ENCODE measurements at regions not wholly inside any gene's neighbourhood (a gene's known extent, or its start where the extent isn't known, plus 50 kb on each side); places are given as distances from the start of the nearest gene placed in this dataset.

- no peak overlapping the region for H3K4me3 ChIP-seq
- peaks cover 0 to 83% (median 0%) of the 10 kb centered on the region in 11 experiments; a peak in 7 of 22 replicates for H3K27me3 ChIP-seq
- H4K20me1 ChIP-seq, result no peaks in the 10 kb centered on the region
- H3K9me3 ChIP-seq (replicated peaks in 1 of 11), result peaks cover 0 to 26% (median 0%) of the 10 kb centered on the region in 11 experiments; a peak in 6 of 22 replicates
- H3K4me2 ChIP-seq, result no peak overlapping the region
- H3K4me1 ChIP-seq, result peaks cover 0 to 23% (median 0%) of the 10 kb centered on the region in 10 experiments; a peak in 6 of 20 replicates
- H3K27ac ChIP-seq, result no peak overlapping the region
- no peaks in the 10 kb centered on the region for H3K36me3 ChIP-seq
- no peak overlapping the region for H3K9ac ChIP-seq
- no peak for TF ChIP-seq Cebpa-rat (IDR thresholded peaks at IDR 0.05)
Measured at GRCh38 chr17:13743906-13744305, 142.2 kb upstream of the HS3ST3A1 start.

DNA sequence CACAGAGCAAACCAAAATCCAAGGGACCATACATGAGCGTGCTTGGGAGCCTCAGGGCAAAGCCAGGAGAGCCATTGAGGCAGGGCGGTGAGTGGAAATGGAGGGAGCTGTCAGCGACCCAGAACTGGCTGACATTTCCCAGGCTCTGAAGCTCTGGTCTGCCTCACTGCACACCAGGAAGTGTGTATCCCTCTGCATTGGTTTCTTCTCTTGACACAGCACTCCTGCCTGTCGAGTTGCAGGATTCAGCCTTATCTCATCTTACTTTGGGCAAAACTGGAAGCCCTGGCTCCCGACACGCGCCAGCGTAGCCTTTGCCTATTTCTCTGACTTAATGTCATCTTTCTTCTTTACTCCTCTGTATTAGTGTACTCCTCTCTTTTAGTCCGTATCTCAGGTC, 144.7 kb upstream of the HS3ST3A1 start:
- Histone ChIP-seq H3K4me2 (no peak overlapping the region), H3K4me1 (peaks cover 0 to 7% (median 0%) of the 10 kb centered on the region in 10 experiments; a peak in 5 of 20 replicates), H3K27me3 (peaks cover 0 to 89% (median 0%) of the 10 kb centered on the region in 11 experiments; a peak in 6 of 22 replicates), H3K9ac (no peak overlapping the region), H3K4me3 (no peak overlapping the region), H3K27ac (no peak overlapping the region), H4K20me1 (no peaks in the 10 kb centered on the region), H3K36me3 (no peaks in the 10 kb centered on the region), H3K9me3 (replicated peaks in 1 of 11) (peaks cover 0 to 26% (median 0%) of the 10 kb centered on the region in 11 experiments; a peak in 6 of 22 replicates)
- TF ChIP-seq Cebpa-rat (IDR thresholded peaks at IDR 0.05), result no peak

DNA sequence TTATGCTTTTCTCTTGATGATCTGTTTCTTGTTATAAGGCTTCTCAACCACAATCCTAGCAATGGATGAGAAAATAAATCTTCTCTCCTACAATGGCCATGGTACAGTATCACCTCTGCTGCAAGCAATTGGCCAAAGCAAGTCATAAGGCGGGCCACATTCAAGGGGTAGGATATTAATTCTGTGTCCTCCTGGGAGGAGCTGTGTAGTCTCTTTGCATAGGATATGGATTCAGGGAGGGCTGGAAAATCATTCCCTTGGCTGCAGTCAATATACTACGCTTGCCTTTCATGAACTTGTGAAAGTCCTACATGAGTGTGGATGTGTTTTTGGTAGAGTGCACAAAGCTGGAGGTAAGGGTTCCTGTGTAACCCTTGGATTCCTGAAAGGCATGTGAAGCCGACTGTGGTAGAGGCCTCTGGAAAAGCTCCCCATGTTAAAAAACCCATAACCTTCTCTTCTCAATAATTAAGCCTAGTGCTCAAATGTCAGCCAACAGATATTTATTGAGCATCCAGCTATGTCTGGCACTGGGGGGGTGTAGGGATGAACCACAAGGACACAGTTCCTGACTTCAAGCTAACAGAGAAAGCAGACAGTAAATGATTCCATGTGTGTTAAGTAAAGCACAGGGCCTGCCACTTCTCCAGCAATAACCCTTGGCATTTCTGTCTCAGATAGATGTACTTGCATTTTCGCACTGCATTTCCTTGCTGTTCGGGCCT, 147.6 kb upstream of the HS3ST3A1 start:
- Histone ChIP-seq H4K20me1 (no peaks in the 10 kb centered on the region), H3K4me3 (no peak overlapping the region), H3K36me3 (no peaks in the 10 kb centered on the region), H3K9me3 (replicated peaks in 1 of 11) (peaks cover 0 to 26% (median 0%) of the 10 kb centered on the region in 11 experiments; a peak in 6 of 22 replicates), H3K27me3 (peaks cover 0 to 61% (median 0%) of the 10 kb centered on the region in 11 experiments; a peak in 6 of 22 replicates), H3K4me2 (no peak overlapping the region), H3K9ac (no peak overlapping the region), H3K27ac (no peak overlapping the region), H3K4me1 (0 out of 20 replicates have a peak, but pooled peaks cover 0 to 3% (median 0%) of the 10 kb centered on the region in 10 experiments)
- TF ChIP-seq Cebpa-rat (IDR thresholded peaks at IDR 0.05), result no peak

DNA sequence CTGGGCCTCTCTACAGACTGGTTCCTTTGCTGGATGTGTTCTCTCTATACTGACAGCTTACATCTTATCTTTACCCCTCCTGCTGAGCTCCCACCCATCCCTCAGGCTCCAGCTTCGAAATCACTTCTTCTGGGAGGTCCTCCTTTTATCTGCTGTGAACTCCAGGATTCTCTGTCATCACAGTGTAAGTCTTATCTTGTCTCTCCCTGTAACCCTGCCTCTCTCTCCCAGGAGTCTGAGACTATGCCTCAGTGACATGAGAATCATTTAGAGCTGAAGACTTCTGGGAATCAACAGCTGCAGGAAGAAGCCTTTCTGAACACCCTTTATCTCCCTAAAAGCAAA, 148.1 kb upstream of the HS3ST3A1 start:
- H3K36me3 ChIP-seq, result no peaks in the 10 kb centered on the region
- peaks cover 0 to 56% (median 0%) of the 10 kb centered on the region in 11 experiments; a peak in 6 of 22 replicates for H3K27me3 ChIP-seq
- H3K27ac ChIP-seq, result no peak overlapping the region
- H3K9ac ChIP-seq, result no peak overlapping the region
- H4K20me1 ChIP-seq, result no peaks in the 10 kb centered on the region
- no peak overlapping the region for H3K4me2 ChIP-seq
- 0 out of 20 replicates have a peak, but pooled peaks cover 0 to 3% (median 0%) of the 10 kb centered on the region in 10 experiments for H3K4me1 ChIP-seq
- no peak overlapping the region for H3K4me3 ChIP-seq
- TF ChIP-seq Cebpa-rat (IDR thresholded peaks at IDR 0.05), result no peak
- H3K9me3 ChIP-seq (replicated peaks in 1 of 11), result peaks cover 0 to 21% (median 0%) of the 10 kb centered on the region in 11 experiments; a peak in 6 of 22 replicates

GRCh38 chr17:13750816-13751793, 149.4 kb upstream of the HS3ST3A1 start:
- Histone ChIP-seq H3K27ac (no peak overlapping the region), H3K9ac (no peak overlapping the region), H3K36me3 (no peaks in the 10 kb centered on the region), H4K20me1 (no peaks in the 10 kb centered on the region), H3K4me2 (no peak overlapping the region; a peak in 1 of 22 replicates), H3K4me3 (no peak overlapping the region), H3K9me3 (replicated peaks in 1 of 11) (peaks cover 0 to 12% (median 0%) of the 10 kb centered on the region in 11 experiments; a peak in 5 of 22 replicates), H3K4me1 (0 out of 20 replicates have a peak, but pooled peaks cover 0 to 3% (median 0%) of the 10 kb centered on the region in 10 experiments), H3K27me3 (peaks cover 0 to 43% (median 0%) of the 10 kb centered on the region in 11 experiments; a peak in 6 of 22 replicates)
- TF ChIP-seq Cebpa-rat (IDR thresholded peaks at IDR 0.05), result no peak

- H3K27me3 ChIP-seq, result peaks cover 0 to 27% (median 0%) of the 10 kb centered on the region in 11 experiments; a peak in 6 of 22 replicates
- no peaks in the 10 kb centered on the region for H3K4me1 ChIP-seq
- H3K9ac ChIP-seq, result no peak overlapping the region
- no peak for TF ChIP-seq Cebpa-rat (IDR thresholded peaks at IDR 0.05)
- H3K4me3 ChIP-seq, result no peak overlapping the region
- H3K27ac ChIP-seq, result no peak overlapping the region
- no peak overlapping the region for H3K4me2 ChIP-seq
- H3K9me3 ChIP-seq (replicated peaks in 1 of 11), result peaks cover 0 to 7% (median 0%) of the 10 kb centered on the region in 11 experiments; a peak in 5 of 22 replicates
- H4K20me1 ChIP-seq, result no peaks in the 10 kb centered on the region
- no peaks in the 10 kb centered on the region for H3K36me3 ChIP-seq
Measured at GRCh38 chr17:13753154-13753553, 151.4 kb upstream of the HS3ST3A1 start.

- Histone ChIP-seq H3K4me1 (no peaks in the 10 kb centered on the region), H3K27ac (no peak overlapping the region), H3K27me3 (peaks cover 0 to 21% (median 0%) of the 10 kb centered on the region in 11 experiments; a peak in 6 of 22 replicates), H3K4me3 (no peak overlapping the region), H3K36me3 (no peaks in the 10 kb centered on the region), H4K20me1 (no peaks in the 10 kb centered on the region), H3K9me3 (replicated peaks in 1 of 11) (peaks cover 0 to 1% (median 0%) of the 10 kb centered on the region in 11 experiments; a peak in 3 of 22 replicates), H3K4me2 (no peak overlapping the region), H3K9ac (no peak overlapping the region)
- no peak for TF ChIP-seq Cebpa-rat (IDR thresholded peaks at IDR 0.05)
Measured at GRCh38 chr17:13753771-13754170, 152.0 kb upstream of the HS3ST3A1 start.

DNA sequence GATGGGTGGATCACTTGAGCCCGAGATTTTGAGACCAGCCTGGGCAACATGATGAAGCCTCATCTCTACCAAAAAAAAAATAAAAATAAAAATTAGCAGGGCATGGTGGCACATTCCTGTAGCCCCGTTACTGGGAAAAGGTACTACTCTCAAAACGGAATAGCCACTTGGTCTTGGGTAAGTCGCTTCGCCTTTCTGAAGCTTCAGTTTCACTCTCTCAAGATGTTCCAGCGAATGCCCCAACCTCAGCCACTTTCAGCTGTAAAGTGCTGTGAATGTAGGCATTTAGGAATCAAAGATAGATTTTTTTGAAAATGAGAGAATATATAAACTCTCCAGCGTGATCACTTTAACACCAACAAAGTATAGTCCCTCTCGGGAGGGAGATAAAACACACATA, 154.1 kb upstream of the HS3ST3A1 start:
- Histone ChIP-seq H4K20me1 (no peaks in the 10 kb centered on the region), H3K9ac (no peak overlapping the region), H3K4me2 (no peak overlapping the region), H3K27me3 (peaks cover 0 to 1% (median 0%) of the 10 kb centered on the region in 11 experiments; a peak in 1 of 22 replicates), H3K27ac (no peak overlapping the region), H3K9me3 (replicated peaks in 1 of 11) (no peaks in the 10 kb centered on the region), H3K36me3 (no peaks in the 10 kb centered on the region), H3K4me1 (no peaks in the 10 kb centered on the region), H3K4me3 (no peak overlapping the region)
- TF ChIP-seq Cebpa-rat (IDR thresholded peaks at IDR 0.05), result no peak

- Histone ChIP-seq H3K4me1 (no peaks in the 10 kb centered on the region), H4K20me1 (no peaks in the 10 kb centered on the region), H3K36me3 (no peaks in the 10 kb centered on the region), H3K4me3 (no peak overlapping the region), H3K27ac (no peak overlapping the region), H3K4me2 (no peak overlapping the region), H3K9me3 (replicated peaks in 1 of 11) (no peaks in the 10 kb centered on the region), H3K27me3 (no peaks in the 10 kb centered on the region), H3K9ac (no peak overlapping the region)
- TF ChIP-seq Cebpa-rat (IDR thresholded peaks at IDR 0.05), result no peak
Measured at GRCh38 chr17:13756763-13757162, 155.0 kb upstream of the HS3ST3A1 start.
